ENCODE measurements at regions not wholly inside any gene's neighbourhood (a gene's known extent, or its start where the extent isn't known, plus 50 kb on each side); places are given as distances from the start of the nearest gene placed in this dataset.

DNA sequence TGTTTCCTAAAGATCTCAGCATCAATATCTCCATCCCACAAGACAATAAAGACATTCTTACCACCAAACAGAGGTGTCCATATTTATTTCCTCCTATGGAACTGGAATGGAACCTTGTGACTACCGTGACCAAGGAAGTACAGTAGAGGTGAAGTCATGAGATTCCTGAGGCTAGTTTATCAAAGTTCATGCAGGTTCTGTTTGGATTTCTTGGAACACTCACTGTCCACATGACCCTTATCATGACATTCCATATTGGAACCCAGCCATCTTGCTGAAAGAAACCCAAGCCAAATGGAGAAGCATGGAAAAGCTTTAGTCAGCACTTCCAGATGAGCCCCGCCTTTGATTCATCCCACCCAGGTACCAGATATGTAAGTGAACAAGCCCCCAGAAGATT lies 516.0 kb upstream of the POU3F3 start:
- peaks cover 4% of the 10 kb centered on the region for H3K27me3 Mint-ChIP-seq (ENCODE audit: insufficient read depth, low read depth, poor library complexity)
- no peak overlapping the region for H3K4me3 Mint-ChIP-seq
- ATAC-seq = no peak
- no peak for TF ChIP-seq JUNB (IDR thresholded peaks at IDR 0.05; ENCODE audit: unreplicated experiment)
- no peak for TF ChIP-seq STAT1 (IDR thresholded peaks at IDR 0.05; ENCODE audit: unreplicated experiment)
- TF ChIP-seq, protein P1, sequence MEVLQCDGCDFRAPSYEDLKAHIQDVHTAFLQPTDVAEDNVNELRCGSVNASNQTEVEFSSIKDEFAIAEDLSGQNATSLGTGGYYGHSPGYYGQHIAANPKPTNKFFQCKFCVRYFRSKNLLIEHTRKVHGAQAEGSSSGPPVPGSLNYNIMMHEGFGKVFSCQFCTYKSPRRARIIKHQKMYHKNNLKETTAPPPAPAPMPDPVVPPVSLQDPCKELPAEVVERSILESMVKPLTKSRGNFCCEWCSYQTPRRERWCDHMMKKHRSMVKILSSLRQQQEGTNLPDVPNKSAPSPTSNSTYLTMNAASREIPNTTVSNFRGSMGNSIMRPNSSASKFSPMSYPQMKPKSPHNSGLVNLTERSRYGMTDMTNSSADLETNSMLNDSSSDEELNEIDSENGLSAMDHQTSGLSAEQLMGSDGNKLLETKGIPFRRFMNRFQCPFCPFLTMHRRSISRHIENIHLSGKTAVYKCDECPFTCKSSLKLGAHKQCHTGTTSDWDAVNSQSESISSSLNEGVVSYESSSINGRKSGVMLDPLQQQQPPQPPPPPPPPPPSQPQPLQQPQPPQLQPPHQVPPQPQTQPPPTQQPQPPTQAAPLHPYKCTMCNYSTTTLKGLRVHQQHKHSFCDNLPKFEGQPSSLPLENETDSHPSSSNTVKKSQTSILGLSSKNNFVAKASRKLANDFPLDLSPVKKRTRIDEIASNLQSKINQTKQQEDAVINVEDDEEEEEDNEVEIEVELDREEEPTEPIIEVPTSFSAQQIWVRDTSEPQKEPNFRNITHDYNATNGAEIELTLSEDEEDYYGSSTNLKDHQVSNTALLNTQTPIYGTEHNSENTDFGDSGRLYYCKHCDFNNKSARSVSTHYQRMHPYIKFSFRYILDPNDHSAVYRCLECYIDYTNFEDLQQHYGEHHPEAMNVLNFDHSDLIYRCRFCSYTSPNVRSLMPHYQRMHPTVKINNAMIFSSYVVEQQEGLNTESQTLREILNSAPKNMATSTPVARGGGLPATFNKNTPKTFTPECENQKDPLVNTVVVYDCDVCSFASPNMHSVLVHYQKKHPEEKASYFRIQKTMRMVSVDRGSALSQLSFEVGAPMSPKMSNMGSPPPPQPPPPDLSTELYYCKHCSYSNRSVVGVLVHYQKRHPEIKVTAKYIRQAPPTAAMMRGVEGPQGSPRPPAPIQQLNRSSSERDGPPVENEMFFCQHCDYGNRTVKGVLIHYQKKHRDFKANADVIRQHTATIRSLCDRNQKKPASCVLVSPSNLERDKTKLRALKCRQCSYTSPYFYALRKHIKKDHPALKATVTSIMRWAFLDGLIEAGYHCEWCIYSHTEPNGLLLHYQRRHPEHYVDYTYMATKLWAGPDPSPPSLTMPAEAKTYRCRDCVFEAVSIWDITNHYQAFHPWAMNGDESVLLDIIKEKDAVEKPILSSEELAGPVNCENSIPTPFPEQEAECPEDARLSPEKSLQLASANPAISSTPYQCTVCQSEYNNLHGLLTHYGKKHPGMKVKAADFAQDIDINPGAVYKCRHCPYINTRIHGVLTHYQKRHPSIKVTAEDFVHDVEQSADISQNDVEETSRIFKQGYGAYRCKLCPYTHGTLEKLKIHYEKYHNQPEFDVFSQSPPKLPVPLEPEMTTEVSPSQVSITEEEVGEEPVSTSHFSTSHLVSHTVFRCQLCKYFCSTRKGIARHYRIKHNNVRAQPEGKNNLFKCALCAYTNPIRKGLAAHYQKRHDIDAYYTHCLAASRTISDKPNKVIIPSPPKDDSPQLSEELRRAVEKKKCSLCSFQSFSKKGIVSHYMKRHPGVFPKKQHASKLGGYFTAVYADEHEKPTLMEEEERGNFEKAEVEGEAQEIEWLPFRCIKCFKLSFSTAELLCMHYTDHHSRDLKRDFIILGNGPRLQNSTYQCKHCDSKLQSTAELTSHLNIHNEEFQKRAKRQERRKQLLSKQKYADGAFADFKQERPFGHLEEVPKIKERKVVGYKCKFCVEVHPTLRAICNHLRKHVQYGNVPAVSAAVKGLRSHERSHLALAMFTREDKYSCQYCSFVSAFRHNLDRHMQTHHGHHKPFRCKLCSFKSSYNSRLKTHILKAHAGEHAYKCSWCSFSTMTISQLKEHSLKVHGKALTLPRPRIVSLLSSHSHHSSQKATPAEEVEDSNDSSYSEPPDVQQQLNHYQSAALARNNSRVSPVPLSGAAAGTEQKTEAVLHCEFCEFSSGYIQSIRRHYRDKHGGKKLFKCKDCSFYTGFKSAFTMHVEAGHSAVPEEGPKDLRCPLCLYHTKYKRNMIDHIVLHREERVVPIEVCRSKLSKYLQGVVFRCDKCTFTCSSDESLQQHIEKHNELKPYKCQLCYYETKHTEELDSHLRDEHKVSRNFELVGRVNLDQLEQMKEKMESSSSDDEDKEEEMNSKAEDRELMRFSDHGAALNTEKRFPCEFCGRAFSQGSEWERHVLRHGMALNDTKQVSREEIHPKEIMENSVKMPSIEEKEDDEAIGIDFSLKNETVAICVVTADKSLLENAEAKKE (CRISPR knock-in tag; IDR thresholded peaks at IDR 0.05) = no peak
- TF ChIP-seq CREB1 (CRISPR knock-in tag; IDR thresholded peaks at IDR 0.05; ENCODE audit: low read depth) = no peak
- no peak for TF ChIP-seq NANOG (IDR thresholded peaks at IDR 0.05; ENCODE audit: borderline replicate concordance)
- TF ChIP-seq, protein P2, sequence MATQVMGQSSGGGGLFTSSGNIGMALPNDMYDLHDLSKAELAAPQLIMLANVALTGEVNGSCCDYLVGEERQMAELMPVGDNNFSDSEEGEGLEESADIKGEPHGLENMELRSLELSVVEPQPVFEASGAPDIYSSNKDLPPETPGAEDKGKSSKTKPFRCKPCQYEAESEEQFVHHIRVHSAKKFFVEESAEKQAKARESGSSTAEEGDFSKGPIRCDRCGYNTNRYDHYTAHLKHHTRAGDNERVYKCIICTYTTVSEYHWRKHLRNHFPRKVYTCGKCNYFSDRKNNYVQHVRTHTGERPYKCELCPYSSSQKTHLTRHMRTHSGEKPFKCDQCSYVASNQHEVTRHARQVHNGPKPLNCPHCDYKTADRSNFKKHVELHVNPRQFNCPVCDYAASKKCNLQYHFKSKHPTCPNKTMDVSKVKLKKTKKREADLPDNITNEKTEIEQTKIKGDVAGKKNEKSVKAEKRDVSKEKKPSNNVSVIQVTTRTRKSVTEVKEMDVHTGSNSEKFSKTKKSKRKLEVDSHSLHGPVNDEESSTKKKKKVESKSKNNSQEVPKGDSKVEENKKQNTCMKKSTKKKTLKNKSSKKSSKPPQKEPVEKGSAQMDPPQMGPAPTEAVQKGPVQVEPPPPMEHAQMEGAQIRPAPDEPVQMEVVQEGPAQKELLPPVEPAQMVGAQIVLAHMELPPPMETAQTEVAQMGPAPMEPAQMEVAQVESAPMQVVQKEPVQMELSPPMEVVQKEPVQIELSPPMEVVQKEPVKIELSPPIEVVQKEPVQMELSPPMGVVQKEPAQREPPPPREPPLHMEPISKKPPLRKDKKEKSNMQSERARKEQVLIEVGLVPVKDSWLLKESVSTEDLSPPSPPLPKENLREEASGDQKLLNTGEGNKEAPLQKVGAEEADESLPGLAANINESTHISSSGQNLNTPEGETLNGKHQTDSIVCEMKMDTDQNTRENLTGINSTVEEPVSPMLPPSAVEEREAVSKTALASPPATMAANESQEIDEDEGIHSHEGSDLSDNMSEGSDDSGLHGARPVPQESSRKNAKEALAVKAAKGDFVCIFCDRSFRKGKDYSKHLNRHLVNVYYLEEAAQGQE (IDR thresholded peaks at IDR 0.05; ENCODE audit: unreplicated experiment) = no peak
- H3K27ac Mint-ChIP-seq = no peak overlapping the region
- no peaks in the 10 kb centered on the region for H3F3A ChIP-seq (replicated peaks; ENCODE audit: low read depth)
- H3K27ac ChIP-seq (ENCODE audit: low read depth) = no peak overlapping the region
- H3K36me3 Mint-ChIP-seq (ENCODE audit: low read depth) = no peaks in the 10 kb centered on the region
- H4K20me1 ChIP-seq (replicated peaks; ENCODE audit: insufficient read depth) = no peaks in the 10 kb centered on the region
- no peak for DNase-seq (ENCODE audit: low spot score)
- no peaks in the 10 kb centered on the region; the same call in 1 of the 2 replicates for H3K9me2 ChIP-seq (ENCODE audit: insufficient read depth)
- H3K36me3 ChIP-seq (ENCODE audit: insufficient read depth) = no peaks in the 10 kb centered on the region
- H3K27me3 ChIP-seq (ENCODE audit: insufficient read depth) = no peaks in the 10 kb centered on the region
- H3K79me2 ChIP-seq (replicated peaks; ENCODE audit: insufficient read depth) = no peaks in the 10 kb centered on the region
- peaks cover 4% of the 10 kb centered on the region; the same call in 1 of the 3 replicates for H3K9me3 Mint-ChIP-seq
- H2AFZ ChIP-seq = no peak overlapping the region
- H3K4me1 ChIP-seq (ENCODE audit: insufficient read depth) = no peaks in the 10 kb centered on the region
- H3K4me3 ChIP-seq = no peak overlapping the region
- H3K4me2 ChIP-seq = no peak overlapping the region
- H3K4me1 Mint-ChIP-seq = peaks cover 4% of the 10 kb centered on the region; the same call in 2 of the 3 replicates
